Prostate gland (tissue), 2 donors: ENCODE measurements at regions not wholly inside any gene's neighbourhood (a gene's known extent, or its start where the extent isn't known, plus 50 kb on each side); places are given as distances from the start of the nearest gene placed in this dataset.

Experiments
- CTCF ChIP-seq, 4 experiments: fragments of 200-600 bp in 2 of 4; fragments of 450-650 bp in 2 of 4; sonication (generic) in 2 of 4; IDR thresholded peaks; 1 replicate in 3 of 4; 2 replicates in 1 of 4; pipeline ENCODE4 v1.5.1; 2016 to 2019; ENCODE audit warnings: antibody characterized with exemption in 4 of 4, mild to moderate bottlenecking in 2 of 4, moderate library complexity in 2 of 4
- POLR2A ChIP-seq: fragments of 450-650 bp; IDR thresholded peaks from one replicate; pipeline ENCODE4 v1.6.1; 2016; ENCODE audit warnings: antibody characterized with exemption, mild to moderate bottlenecking
- POLR2AphosphoS5 ChIP-seq: sonication (generic); formaldehyde crosslinking; IDR thresholded peaks from one replicate; pipeline ENCODE4 v1.6.1; 2017; ENCODE audit warnings: antibody characterized with exemption

GRCh38 chr4:169340834-169341233 is 70.1 kb upstream of the SH3RF1 start:
- TF ChIP-seq POLR2AphosphoS5 (no peak), CTCF (IDR thresholded peaks at IDR 0.05) (no peak), POLR2A (no peak)
